ENCODE measurements at regions not wholly inside any gene's neighbourhood (a gene's known extent, or its start where the extent isn't known, plus 50 kb on each side); places are given as distances from the start of the nearest gene placed in this dataset.

DNA sequence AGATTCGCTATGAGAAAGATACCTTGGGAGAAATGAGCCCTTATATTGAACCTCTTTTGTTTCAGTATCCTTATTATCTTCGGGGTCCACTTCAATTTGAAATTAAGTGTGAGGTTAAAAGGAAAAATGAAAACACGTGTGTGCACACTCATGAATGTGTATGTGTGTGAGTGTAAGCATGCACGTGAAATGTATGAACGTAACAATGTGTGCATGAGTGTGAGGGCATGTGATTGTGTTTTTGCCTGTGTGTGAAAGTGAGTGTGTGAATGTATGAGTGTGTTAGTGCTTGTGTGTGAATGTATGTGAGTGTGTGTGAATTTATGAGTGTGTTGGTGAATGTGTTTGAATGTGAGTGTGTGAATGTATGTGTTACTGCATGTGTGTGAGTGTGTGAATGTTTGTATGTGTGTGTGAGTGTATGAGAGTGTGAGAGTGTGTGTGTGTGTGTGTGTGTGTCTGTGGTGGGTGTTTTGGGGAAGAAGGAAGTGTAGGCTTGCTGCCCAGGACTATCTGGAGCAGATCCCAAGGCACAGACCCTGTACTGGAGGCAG is 224.0 kb upstream of the CDH13 start:
- under 1% methylated on average over 5 of the region's 5 CpGs for WGBS (ENCODE audit: low lambda C conversion rate)
- Histone ChIP-seq H3K79me2 (ENCODE audit: insufficient read depth, low read length) (no peaks in the 10 kb centered on the region), H4K20me1 (ENCODE audit: insufficient read depth, low read length) (no peaks in the 10 kb centered on the region), H3K27me3 (ENCODE audit: control insufficient read depth in 1 of 2, insufficient read depth in 2 of 2, low read length in 2 of 2) (no peaks in the 10 kb centered on the region), H3K4me2 (ENCODE audit: low read depth, low read length) (no peak overlapping the region), H3K36me3 (replicated peaks in 1 of 2; ENCODE audit: control insufficient read depth in 1 of 2, insufficient read depth in 2 of 2, low read length in 2 of 2) (no peaks in the 10 kb centered on the region), H2AFZ (ENCODE audit: low read length) (no peak overlapping the region), H3K4me3 (replicated peaks in 1 of 3; ENCODE audit: insufficient read depth in 1 of 3, low read depth in 2 of 3, low read length in 3 of 3) (no peak overlapping the region), H3K27ac (ENCODE audit: extremely low read length, insufficient read depth, low read length) (no peak overlapping the region), H3K9me3 (ENCODE audit: low read length) (no peaks in the 10 kb centered on the region), H3K9ac (ENCODE audit: insufficient read depth, low read depth, low read length) (no peak overlapping the region), H3K4me1 (ENCODE audit: insufficient read depth, low read length) (no peaks in the 10 kb centered on the region)
- ChIA-PET CTCF (ENCODE audit: low intra/inter-chr PET ratio, low total read pairs) (no interaction called here), POLR2A (no interaction called here)
- DNase-seq (ENCODE audit: low spot score) = no peak
- in situ Hi-C loops (cut with HindIII; ENCODE audit: extremely low pct_ligation_motif_present, low pct_unique_long_range_greater_than_20kb) = no loop called here
- no peak for ATAC-seq
- no TSS peak for BruUV-seq (replicated peaks)
- intact Hi-C loops (cut with micrococcal nuclease; ENCODE audit: unreplicated experiment) = no loop called here
- no peak for FAIRE-seq
- TF ChIP-seq NFE2L1 (CRISPR knock-in tag; IDR thresholded peaks at IDR 0.05; ENCODE audit: borderline replicate concordance) = no peak
- TF ChIP-seq MED8 (CRISPR knock-in tag; IDR thresholded peaks at IDR 0.05; ENCODE audit: insufficient replicate concordance) = no peak
- no peak for TF ChIP-seq ZNF256 (CRISPR knock-in tag; conservative IDR thresholded peaks at IDR 0.05)
- TF ChIP-seq FOXP1 (IDR thresholded peaks at IDR 0.05) = 0 out of 2 replicates have a peak, but pooled peaks have one; percentile 52
- TF ChIP-seq FOXP1 (CRISPR knock-in tag; IDR thresholded peaks at IDR 0.05) = no peak
- TF ChIP-seq PCBP1 (IDR thresholded peaks at IDR 0.05; ENCODE audit: borderline replicate concordance, low read depth, low read length) = no peak
- peak; percentile 31; the same call in 1 of the 2 replicates for TF ChIP-seq ATF7 (IDR thresholded peaks at IDR 0.05)
- no peak for TF ChIP-seq ATF7 (CRISPR knock-in tag; IDR thresholded peaks at IDR 0.05)
- peak; percentile 61 for TF ChIP-seq PHB2 (IDR thresholded peaks at IDR 0.05; ENCODE audit: partially characterized antibody)
- no peak for TF ChIP-seq TGIF2 (CRISPR knock-in tag; IDR thresholded peaks at IDR 0.05)
- TF ChIP-seq IKZF1 (IDR thresholded peaks at IDR 0.05) = peak; percentile 88; the same call in 1 of the 2 replicates
- TF ChIP-seq ZSCAN20 (CRISPR knock-in tag; IDR thresholded peaks at IDR 0.05; ENCODE audit: borderline replicate concordance) = no peak
- TF ChIP-seq SRSF9 (IDR thresholded peaks at IDR 0.05; ENCODE audit: borderline replicate concordance, insufficient read depth, low read depth, low read length, poor library complexity, severe bottlenecking) = no peak
- no peak for TF ChIP-seq FOXO1 (CRISPR knock-in tag; IDR thresholded peaks at IDR 0.05)
- TF ChIP-seq, protein P1, sequence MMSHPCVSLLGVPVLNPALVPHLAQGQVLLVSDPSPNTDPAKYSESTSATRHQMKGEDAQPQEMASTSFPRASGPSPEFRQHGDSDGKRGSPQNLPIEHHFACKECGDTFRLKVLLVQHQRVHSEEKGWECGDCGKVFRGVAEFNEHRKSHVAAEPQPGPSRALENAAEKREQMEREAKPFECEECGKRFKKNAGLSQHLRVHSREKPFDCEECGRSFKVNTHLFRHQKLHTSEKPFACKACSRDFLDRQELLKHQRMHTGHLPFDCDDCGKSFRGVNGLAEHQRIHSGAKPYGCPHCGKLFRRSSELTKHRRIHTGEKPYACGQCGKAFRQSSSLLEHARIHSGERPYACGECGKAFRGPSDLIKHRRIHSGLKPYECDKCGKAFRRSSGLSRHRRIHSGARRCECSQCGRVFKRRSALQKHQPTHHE (CRISPR knock-in tag; IDR thresholded peaks at IDR 0.05; ENCODE audit: borderline replicate concordance) = no peak
- TF ChIP-seq, protein P2, sequence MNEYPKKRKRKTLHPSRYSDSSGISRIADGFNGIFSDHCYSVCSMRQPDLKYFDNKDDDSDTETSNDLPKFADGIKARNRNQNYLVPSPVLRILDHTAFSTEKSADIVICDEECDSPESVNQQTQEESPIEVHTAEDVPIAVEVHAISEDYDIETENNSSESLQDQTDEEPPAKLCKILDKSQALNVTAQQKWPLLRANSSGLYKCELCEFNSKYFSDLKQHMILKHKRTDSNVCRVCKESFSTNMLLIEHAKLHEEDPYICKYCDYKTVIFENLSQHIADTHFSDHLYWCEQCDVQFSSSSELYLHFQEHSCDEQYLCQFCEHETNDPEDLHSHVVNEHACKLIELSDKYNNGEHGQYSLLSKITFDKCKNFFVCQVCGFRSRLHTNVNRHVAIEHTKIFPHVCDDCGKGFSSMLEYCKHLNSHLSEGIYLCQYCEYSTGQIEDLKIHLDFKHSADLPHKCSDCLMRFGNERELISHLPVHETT (CRISPR knock-in tag; conservative IDR thresholded peaks at IDR 0.05) = no peak
- peak; percentile 95; the same call in 1 of the 2 replicates for TF ChIP-seq NBN (conservative IDR thresholded peaks at IDR 0.05)
- TF ChIP-seq ZNF782 (CRISPR knock-in tag; IDR thresholded peaks at IDR 0.05; ENCODE audit: borderline replicate concordance) = no peak
- TF ChIP-seq ATM (IDR thresholded peaks at IDR 0.05; ENCODE audit: borderline replicate concordance) = no peak
- TF ChIP-seq, protein P3, sequence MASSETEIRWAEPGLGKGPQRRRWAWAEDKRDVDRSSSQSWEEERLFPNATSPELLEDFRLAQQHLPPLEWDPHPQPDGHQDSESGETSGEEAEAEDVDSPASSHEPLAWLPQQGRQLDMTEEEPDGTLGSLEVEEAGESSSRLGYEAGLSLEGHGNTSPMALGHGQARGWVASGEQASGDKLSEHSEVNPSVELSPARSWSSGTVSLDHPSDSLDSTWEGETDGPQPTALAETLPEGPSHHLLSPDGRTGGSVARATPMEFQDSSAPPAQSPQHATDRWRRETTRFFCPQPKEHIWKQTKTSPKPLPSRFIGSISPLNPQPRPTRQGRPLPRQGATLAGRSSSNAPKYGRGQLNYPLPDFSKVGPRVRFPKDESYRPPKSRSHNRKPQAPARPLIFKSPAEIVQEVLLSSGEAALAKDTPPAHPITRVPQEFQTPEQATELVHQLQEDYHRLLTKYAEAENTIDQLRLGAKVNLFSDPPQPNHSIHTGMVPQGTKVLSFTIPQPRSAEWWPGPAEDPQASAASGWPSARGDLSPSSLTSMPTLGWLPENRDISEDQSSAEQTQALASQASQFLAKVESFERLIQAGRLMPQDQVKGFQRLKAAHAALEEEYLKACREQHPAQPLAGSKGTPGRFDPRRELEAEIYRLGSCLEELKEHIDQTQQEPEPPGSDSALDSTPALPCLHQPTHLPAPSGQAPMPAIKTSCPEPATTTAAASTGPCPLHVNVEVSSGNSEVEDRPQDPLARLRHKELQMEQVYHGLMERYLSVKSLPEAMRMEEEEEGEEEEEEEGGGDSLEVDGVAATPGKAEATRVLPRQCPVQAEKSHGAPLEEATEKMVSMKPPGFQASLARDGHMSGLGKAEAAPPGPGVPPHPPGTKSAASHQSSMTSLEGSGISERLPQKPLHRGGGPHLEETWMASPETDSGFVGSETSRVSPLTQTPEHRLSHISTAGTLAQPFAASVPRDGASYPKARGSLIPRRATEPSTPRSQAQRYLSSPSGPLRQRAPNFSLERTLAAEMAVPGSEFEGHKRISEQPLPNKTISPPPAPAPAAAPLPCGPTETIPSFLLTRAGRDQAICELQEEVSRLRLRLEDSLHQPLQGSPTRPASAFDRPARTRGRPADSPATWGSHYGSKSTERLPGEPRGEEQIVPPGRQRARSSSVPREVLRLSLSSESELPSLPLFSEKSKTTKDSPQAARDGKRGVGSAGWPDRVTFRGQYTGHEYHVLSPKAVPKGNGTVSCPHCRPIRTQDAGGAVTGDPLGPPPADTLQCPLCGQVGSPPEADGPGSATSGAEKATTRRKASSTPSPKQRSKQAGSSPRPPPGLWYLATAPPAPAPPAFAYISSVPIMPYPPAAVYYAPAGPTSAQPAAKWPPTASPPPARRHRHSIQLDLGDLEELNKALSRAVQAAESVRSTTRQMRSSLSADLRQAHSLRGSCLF (CRISPR knock-in tag; IDR thresholded peaks at IDR 0.05; ENCODE audit: borderline replicate concordance) = no peak
- TF ChIP-seq ZSCAN12 (CRISPR knock-in tag; IDR thresholded peaks at IDR 0.05) = no peak
